Daoy (cell line): ENCODE measurements at regions not wholly inside any gene's neighbourhood (a gene's known extent, or its start where the extent isn't known, plus 50 kb on each side); places are given as distances from the start of the nearest gene placed in this dataset.
"Not testable (repeated sequence)": the region's sequence is repeated elsewhere in the genome, so short reads cannot be mapped to it uniquely, and the experiment has no call there.

Experiments used
- DNase-seq: peaks from one replicate; pipeline ENCODE4 v3.0.0-alpha.2; 2015; ENCODE audit warnings: low read depth

DNA sequence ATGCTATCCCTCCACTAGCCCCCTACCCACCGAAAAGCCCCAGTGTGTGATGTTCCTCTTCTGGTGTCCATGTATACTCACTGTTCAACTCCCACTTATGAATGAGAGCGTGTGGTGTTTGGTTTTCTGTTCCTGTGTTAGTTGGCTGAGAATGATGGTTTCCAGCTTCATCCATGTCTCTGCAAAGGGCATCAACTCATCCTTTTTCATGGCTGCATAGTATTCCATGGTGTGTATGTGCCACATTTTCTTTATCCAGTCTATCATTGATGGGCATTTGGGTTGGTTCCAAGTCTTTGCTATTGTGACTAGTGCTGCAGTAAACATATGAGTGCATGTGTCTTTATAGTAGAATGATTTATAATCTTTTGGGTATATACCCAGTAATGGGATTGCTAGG lies 599.3 kb upstream of the B3GAT1 start:
- DNase-seq: not testable (repeated sequence)

DNA sequence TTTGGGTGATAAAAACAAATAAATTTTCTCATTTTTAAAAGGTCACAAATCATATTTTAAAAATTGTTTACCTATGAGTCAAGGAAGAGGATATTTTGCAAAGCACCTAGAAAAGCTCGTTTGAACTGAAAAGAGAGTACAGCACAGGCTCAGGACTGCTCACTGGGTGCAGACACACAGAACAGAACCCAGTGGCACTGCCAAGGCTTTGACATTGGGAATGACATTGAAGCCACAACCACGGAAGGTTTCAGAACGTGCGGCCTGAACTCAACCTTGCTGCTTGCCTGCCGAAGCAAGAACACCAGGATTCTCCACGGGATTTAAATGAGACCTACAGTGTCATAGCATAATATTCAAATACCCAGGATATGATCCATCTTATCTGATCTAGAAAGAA lies 597.1 kb upstream of the B3GAT1 start:
- no peak for DNase-seq

- no peak for DNase-seq
These were observed 596.4 kb upstream of the B3GAT1 start for GRCh38 chr11:135008412-135008811.

GRCh38 chr11:135008001-135008405 lies 596.0 kb upstream of the B3GAT1 start:
- DNase-seq: no peak

GRCh38 chr11:135006800-135007199 lies 594.8 kb upstream of the B3GAT1 start:
- no peak for DNase-seq

DNA sequence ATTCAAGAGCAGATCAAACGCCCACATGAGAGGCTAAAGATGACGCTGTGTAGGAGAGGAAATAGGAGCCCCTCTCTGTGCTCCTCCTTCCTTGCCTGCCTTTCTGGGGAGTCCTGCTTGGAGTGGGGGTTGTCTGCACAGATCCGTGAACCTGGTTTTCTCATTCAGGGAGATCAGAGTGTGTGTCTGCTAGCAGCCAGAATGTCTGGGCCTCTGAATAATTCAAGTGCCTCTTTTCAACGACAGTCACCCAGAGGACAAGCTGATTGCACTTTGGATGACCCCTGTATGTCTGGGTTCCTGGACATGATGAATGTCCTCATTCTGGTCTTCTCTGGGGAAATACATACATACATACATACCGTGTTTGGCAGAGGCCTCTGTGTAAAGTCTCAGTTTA lies 592.5 kb upstream of the B3GAT1 start:
- no peak for DNase-seq

GRCh38 chr11:135002236-135002635 lies 590.2 kb upstream of the B3GAT1 start:
- no peak for DNase-seq

- DNase-seq: no peak
These were observed 589.5 kb upstream of the B3GAT1 start for GRCh38 chr11:135001581-135001980.

DNA sequence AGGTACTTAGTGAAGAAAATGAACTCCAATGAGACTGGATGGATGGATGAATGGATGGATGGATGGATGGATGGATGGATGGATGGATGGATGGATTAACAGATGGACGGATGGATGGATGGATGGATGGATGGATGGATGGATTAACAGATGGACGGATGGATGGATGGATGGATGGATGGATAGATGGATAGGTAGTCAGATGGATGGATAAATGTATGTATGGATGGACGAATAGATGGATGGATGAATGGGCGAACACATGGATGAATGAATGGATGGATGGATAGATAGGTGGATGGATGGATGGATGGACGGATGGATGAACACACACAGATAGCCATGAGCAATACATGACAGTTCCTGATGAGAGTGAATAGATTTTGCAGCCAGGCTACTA lies 589.0 kb upstream of the B3GAT1 start:
- DNase-seq: not testable (repeated sequence)

DNA sequence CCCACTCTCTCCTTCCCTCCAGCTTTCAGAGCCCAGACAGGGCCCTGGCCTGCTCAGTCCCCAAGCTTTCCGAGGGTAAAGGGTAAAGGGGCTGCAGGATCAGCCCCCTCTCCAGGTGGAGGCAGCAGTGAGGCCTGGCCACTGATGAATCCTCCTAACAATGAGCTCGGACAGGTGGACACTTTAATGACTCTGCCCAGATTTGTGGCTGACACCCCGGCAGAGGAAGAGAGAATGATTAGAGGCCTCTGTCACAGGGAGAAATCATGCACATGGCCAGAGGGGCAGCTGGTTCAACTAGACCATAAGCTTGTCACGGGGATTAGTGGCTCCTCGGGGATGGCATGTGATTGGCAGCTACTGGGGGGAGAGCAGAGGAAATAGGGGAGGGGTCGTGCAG lies 587.5 kb upstream of the B3GAT1 start:
- DNase-seq: no peak

DNA sequence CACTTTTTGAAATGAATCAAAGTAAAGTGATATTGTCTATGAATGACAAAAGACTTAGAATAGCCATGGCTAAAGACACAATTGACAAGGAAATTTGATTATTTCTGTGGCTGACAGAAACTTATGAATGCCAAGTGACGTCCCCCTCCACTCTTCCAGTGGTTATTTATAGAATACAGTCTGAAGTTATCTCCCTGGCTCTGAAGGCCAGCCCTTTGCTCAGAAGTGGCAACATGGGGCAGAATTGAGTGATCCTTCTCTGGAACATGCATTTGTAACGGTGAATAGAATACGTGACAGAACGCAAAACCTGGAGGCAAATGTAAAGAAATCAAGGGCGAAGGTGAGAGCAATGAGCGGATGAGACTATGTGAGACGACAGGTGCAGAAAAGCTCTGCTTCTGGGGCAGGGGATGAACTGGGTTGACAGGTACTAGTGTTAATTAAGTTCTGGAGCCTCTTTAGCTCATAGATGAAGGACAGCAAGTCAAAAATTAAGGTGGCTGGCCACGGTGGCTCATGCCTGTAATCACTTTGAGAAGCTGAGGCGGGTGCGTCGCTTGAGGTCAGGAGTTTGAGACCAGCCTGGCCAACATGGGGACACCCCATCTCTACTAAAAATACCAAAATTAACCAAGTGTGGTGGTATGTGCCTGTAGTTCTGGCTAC lies 585.7 kb upstream of the B3GAT1 start:
- DNase-seq: no peak

- DNase-seq: no peak
These were observed 583.7 kb upstream of the B3GAT1 start for GRCh38 chr11:134995741-134996140.

GRCh38 chr11:134994431-134994830 lies 582.4 kb upstream of the B3GAT1 start:
- no peak for DNase-seq

GRCh38 chr11:134993691-134994243 lies 581.7 kb upstream of the B3GAT1 start:
- DNase-seq: no peak

- DNase-seq: no peak
These were observed 580.9 kb upstream of the B3GAT1 start for GRCh38 chr11:134992981-134993380.

DNA sequence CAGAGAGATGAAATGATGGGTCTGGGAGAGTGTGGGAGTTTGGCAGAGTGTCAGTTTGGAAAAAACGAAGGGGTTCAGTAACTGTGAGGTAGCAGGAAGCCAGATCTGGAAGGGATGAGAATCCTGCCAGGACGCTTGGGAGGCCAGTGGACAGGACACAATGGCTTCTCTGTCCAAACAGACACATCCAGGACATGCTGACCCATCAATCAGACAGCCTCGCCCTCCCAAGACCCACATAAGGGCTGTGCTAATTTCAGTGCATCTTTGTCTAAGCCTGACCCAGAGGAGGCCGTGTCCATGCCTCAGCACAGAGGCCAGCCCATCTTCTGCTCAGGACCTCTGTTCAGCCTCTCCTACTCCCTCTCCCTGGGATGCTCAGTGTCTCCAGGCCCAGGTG lies 576.5 kb upstream of the B3GAT1 start:
- no peak for DNase-seq

DNA sequence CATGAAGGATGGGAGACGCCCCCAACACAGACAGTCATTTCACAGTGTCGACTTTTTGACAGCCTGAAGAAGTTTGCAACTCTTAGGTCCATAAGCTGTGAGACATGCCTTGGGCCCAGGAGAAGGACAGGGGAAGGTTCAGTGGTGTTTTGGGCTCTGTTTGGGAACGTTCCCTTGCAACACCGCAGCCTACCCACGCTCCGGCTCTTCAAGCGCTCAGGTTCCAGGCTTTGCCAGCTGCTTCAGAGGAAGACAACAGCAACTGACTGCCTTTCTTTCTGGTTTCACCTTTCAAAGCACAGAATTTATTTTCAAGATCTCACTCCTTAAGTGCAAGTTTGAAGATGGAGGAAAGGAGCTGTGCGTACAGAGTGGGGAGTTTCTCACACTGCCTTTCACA lies 575.8 kb upstream of the B3GAT1 start:
- no peak for DNase-seq

GRCh38 chr11:134987223-134987768 lies 575.3 kb upstream of the B3GAT1 start:
- no peak for DNase-seq

DNA sequence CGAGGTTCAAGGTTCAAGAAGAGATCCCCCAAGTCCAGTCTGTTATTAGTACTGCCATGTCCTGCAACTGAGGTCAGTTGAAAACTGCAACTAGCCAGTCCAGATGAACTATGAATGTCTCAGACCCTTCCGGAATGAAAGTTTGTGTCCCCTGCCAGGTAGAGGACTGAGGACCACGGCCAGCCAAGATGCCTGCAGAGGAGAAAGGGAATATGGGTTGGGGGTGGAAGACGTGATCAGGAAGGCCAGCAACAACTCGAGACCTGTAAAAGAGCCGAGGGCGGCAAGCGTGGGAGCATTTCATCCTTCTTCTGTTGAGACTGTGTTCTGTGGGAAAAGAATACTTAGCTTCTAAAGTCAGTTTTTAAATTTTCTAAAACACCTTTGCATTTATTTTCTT lies 572.4 kb upstream of the B3GAT1 start:
- no peak for DNase-seq

GRCh38 chr11:134982432-134982831 lies 570.4 kb upstream of the B3GAT1 start:
- DNase-seq: not testable (repeated sequence)

DNA sequence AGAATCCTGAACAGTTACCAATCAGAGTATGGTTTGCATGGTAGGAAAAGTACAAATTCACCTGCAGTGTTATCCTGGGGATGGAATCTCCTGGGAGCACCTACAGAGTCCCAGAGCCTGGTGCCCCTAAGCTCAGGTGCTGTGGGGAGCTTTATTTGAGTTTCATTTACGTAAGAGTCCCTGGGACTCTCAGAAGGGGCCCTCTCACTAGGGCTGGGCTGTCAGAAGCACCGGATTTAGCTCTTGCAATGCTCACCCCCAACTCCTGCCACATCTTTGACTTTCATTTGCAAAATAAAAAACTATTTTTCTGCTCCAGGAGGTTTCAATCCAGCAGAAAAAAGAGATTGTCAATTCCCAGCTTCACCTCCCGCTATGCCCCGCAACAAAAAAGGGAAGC lies 569.8 kb upstream of the B3GAT1 start:
- DNase-seq: no peak

DNA sequence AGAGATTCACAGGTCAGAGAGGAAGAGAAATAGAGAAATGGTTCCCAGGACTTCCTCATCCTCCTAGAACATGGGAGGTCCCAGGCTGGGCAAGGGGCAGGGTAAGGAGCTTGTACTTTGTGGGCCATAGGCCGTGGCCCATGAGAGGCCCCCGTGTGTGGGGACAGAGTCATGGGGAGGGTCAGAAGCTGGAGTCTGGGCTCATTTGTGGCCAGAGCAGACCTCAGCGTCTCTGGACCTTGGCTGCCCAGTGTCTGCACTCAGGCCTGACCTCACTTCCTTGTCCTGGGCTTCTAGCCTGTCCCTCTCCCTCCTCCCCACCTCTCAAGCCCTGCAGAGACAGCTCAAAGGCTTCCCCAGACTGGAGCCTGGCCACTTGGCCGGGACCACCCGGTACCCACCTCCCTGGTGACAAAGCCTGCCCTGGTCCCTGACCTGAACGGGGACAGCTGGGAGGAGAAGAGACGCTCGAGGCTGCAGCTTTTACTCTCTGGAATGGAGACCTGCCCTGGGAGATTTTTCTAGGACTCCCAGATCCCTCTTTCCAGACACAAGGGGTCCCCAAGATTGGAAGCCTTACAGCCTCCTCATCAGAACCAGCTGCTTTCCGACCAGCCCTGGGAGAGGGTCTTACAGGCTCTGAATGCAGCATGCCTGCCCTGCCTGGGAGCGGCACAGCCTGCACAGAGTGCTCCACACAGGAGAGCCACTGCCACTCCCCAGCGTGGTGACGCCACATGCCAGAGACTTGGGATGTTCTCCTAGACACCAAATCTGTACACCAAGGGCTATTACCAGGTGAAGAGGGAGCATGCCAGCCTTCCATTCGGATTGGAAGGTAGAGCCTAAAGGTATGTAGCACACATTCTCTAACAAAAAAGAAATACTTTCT lies 569.0 kb upstream of the B3GAT1 start:
- no peak for DNase-seq

- not testable (repeated sequence) for DNase-seq
These were observed 567.0 kb upstream of the B3GAT1 start for GRCh38 chr11:134979089-134979457.
